Kidney (tissue), 13 donors: ENCODE measurements at regions not wholly inside any gene's neighbourhood (a gene's known extent, or its start where the extent isn't known, plus 50 kb on each side); places are given as distances from the start of the nearest gene placed in this dataset.

Experiments
- DNase-seq, 5 donors: peaks; one replicate each; pipeline ENCODE4 v3.0.0-alpha.2; 2013 to 2020
- FAIRE-seq: peaks from 2 replicates; lab custom pipeline; 2012; peaks lifted over from hg19 to GRCh38; lab: Jason Lieb, UNC
- H3K27ac ChIP-seq, 2 donors: one replicate each; pipeline ENCODE4 v1.7.0; 2013; ENCODE audit warnings: low read depth in 2 of 2, low read length in 2 of 2, inconsistent platforms in 1 of 2
- H3K27me3 ChIP-seq: one replicate; pipeline ENCODE4 v1.7.1; 2013; ENCODE audit warnings: low read length, inconsistent platforms; ENCODE audit not compliant: control insufficient read depth, insufficient read depth
- H3K36me3 ChIP-seq, 3 donors: one replicate each; pipeline versions ENCODE4 v1.7.0 to v1.7.1; 2013; ENCODE audit warnings: low read length in 3 of 3, control low read depth in 1 of 3, inconsistent platforms in 1 of 3; ENCODE audit not compliant: insufficient read depth in 3 of 3, control insufficient read depth in 2 of 3
- H3K4me1 ChIP-seq, 3 donors: one replicate each; pipeline versions ENCODE4 v1.7.0 to v1.7.1; 2013; ENCODE audit warnings: low read length in 3 of 3, inconsistent platforms in 1 of 3, low read depth in 1 of 3; ENCODE audit not compliant: control insufficient read depth in 2 of 3, insufficient read depth in 2 of 3
- H3K4me3 ChIP-seq, 3 donors: one replicate each; pipeline versions ENCODE4 v1.7.0 to v1.8.1; 2013; ENCODE audit warnings: low read length in 3 of 3, control low read depth in 1 of 3, inconsistent platforms in 1 of 3
- H3K9ac ChIP-seq, 3 donors: one replicate each; pipeline versions ENCODE4 v1.7.0 to v1.7.1; 2013; ENCODE audit warnings: low read length in 3 of 3, control low read depth in 1 of 3, inconsistent platforms in 1 of 3
- H3K9me3 ChIP-seq, 3 donors: one replicate each; pipeline versions ENCODE4 v1.7.0 to v1.7.1; 2013; ENCODE audit warnings: low read length in 3 of 3, control low read depth in 1 of 3, inconsistent platforms in 1 of 3; ENCODE audit not compliant: control insufficient read depth in 2 of 3, insufficient read depth in 1 of 3
- CTCF ChIP-seq: IDR thresholded peaks from 3 replicates; pipeline ENCODE4 v1.5.1; 2012; ENCODE audit warnings: mild to moderate bottlenecking, moderate library complexity, borderline replicate concordance; ENCODE audit not compliant: insufficient read depth; ENCODE audit errors: extremely low read depth
- intact Hi-C: fragments of 100-400 bp; cut with DNase I; formaldehyde crosslinking; loops from one replicate; pipeline ENCODE4 v1.11.1; 2022
- donor health status: control.
- donor health status: control.
- donor health status: control.
- donor health status: control.
- donor health status: control.
- donor health status: DM: yes; HTN: yes; CAD: no.
- donor health status: Normal renal cell carcinoma (clear cell type).

- Histone ChIP-seq H3K9ac (no peak overlapping the region), H3K9me3 (no peaks in the 10 kb centered on the region), H3K27ac (no peak overlapping the region), H3K27me3 (peaks cover 6% of the 10 kb centered on the region), H3K4me3 (no peak overlapping the region), H3K36me3 (no peaks in the 10 kb centered on the region), H3K4me1 (no peaks in the 10 kb centered on the region)
- intact Hi-C loops, result no loop called here
- DNase-seq (no peak), FAIRE-seq (no peak)
- TF ChIP-seq CTCF, result no peak
Measured at GRCh38 chr6:40326714-40327421, 260.3 kb downstream of the LRFN2 start.

- H3K27me3 ChIP-seq, result peaks cover 3% of the 10 kb centered on the region
- no peaks in the 10 kb centered on the region for H3K36me3 ChIP-seq
- no peaks in the 10 kb centered on the region for H3K4me1 ChIP-seq
- intact Hi-C loops, result no loop called here
- no peak for TF ChIP-seq CTCF
- no peak overlapping the region for H3K9ac ChIP-seq
- H3K9me3 ChIP-seq, result no peaks in the 10 kb centered on the region
- no peak for FAIRE-seq
- DNase-seq, result no peak
- no peak overlapping the region for H3K27ac ChIP-seq
- no peak overlapping the region for H3K4me3 ChIP-seq
Measured at GRCh38 chr6:40325791-40326190, 261.4 kb downstream of the LRFN2 start.

GRCh38 chr6:40325041-40325440 is 262.1 kb downstream of the LRFN2 start:
- Histone ChIP-seq H3K4me3 (no peak overlapping the region), H3K27ac (no peak overlapping the region), H3K4me1 (no peaks in the 10 kb centered on the region), H3K9me3 (no peaks in the 10 kb centered on the region), H3K36me3 (no peaks in the 10 kb centered on the region), H3K9ac (no peak overlapping the region), H3K27me3 (peaks cover 3% of the 10 kb centered on the region)
- FAIRE-seq (no peak), DNase-seq (no peak)
- intact Hi-C loops, result no loop called here
- no peak for TF ChIP-seq CTCF
